ENCODE measurements at regions not wholly inside any gene's neighbourhood (a gene's known extent, or its start where the extent isn't known, plus 50 kb on each side); places are given as distances from the start of the nearest gene placed in this dataset.

- Mint-ChIP-seq H3K4me1 (ENCODE audit: unreplicated experiment) (no peaks in the 10 kb centered on the region), H3K36me3 (peaks cover 26% of the 10 kb centered on the region), H3K9me3 (peaks cover 6% of the 10 kb centered on the region), H3K27me3 (no peaks in the 10 kb centered on the region), H3K27ac (no peak overlapping the region), H3K4me3 (no peak overlapping the region)
- no peak for DNase-seq (ENCODE audit: extremely low spot score, unreplicated experiment)
- TF ChIP-seq, protein P1, sequence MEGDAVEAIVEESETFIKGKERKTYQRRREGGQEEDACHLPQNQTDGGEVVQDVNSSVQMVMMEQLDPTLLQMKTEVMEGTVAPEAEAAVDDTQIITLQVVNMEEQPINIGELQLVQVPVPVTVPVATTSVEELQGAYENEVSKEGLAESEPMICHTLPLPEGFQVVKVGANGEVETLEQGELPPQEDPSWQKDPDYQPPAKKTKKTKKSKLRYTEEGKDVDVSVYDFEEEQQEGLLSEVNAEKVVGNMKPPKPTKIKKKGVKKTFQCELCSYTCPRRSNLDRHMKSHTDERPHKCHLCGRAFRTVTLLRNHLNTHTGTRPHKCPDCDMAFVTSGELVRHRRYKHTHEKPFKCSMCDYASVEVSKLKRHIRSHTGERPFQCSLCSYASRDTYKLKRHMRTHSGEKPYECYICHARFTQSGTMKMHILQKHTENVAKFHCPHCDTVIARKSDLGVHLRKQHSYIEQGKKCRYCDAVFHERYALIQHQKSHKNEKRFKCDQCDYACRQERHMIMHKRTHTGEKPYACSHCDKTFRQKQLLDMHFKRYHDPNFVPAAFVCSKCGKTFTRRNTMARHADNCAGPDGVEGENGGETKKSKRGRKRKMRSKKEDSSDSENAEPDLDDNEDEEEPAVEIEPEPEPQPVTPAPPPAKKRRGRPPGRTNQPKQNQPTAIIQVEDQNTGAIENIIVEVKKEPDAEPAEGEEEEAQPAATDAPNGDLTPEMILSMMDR (conservative IDR thresholded peaks at IDR 0.05): no peak
Measured at GRCh38 chr14:89586258-89587135, 169.5 kb upstream of the FOXN3 start.

DNA sequence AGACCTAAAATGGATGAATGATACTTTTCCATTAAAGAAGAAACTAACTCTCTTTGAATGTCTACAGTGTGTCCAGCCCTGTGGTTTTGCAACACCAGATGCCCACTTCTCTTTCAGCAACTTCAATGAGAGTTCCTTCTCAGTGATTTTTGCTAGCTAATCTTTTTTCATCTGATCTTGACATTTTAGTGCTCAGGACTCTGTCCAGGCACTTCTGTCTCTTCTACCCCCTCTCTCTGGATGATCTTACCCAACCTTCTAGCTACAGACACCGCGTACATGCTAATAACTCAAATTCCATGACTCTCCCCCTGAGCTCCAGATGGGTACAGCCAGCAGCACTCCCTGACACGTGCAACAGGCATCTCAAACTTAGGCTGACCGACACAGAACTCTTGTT lies 161.1 kb upstream of the FOXN3 start:
- Mint-ChIP-seq H3K4me1 (ENCODE audit: unreplicated experiment) (peaks cover 36% of the 10 kb centered on the region), H3K27me3 (no peaks in the 10 kb centered on the region), H3K4me3 (no peak overlapping the region), H3K36me3 (peaks cover 14% of the 10 kb centered on the region), H3K9me3 (no peaks in the 10 kb centered on the region), H3K27ac (no peak overlapping the region)
- no peak for DNase-seq (ENCODE audit: extremely low spot score, unreplicated experiment)
- TF ChIP-seq, protein P1 (conservative IDR thresholded peaks at IDR 0.05): no peak

DNA sequence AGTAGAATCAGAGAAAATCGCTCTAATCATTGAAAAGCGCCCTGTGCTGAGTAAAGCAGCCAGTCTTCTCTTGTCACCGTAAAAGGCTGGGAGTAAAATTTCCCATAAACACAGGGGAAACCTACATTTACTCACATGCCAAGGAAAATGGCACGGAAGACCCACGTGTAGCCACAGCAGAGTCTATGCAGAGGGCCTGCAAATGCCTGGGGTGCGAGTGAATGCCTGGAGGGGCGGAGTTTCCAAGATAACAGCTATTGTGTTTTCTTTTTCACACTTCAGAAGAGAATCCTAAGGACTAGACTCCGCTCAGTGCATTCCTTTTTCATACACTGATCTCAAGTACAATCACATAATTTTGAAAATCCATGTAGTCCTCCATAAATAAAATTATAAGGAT lies 159.9 kb upstream of the FOXN3 start:
- TF ChIP-seq, protein P1 (conservative IDR thresholded peaks at IDR 0.05): no peak
- DNase-seq (ENCODE audit: extremely low spot score, unreplicated experiment): no peak
- H3K9me3 Mint-ChIP-seq: no peaks in the 10 kb centered on the region
- H3K4me1 Mint-ChIP-seq (ENCODE audit: unreplicated experiment): peaks cover 39% of the 10 kb centered on the region
- peak overlapping the region; percentile 46 for H3K27ac Mint-ChIP-seq
- H3K27me3 Mint-ChIP-seq: no peaks in the 10 kb centered on the region
- peak overlapping the region; percentile 37 for H3K4me3 Mint-ChIP-seq
- peaks cover 7% of the 10 kb centered on the region for H3K36me3 Mint-ChIP-seq

DNA sequence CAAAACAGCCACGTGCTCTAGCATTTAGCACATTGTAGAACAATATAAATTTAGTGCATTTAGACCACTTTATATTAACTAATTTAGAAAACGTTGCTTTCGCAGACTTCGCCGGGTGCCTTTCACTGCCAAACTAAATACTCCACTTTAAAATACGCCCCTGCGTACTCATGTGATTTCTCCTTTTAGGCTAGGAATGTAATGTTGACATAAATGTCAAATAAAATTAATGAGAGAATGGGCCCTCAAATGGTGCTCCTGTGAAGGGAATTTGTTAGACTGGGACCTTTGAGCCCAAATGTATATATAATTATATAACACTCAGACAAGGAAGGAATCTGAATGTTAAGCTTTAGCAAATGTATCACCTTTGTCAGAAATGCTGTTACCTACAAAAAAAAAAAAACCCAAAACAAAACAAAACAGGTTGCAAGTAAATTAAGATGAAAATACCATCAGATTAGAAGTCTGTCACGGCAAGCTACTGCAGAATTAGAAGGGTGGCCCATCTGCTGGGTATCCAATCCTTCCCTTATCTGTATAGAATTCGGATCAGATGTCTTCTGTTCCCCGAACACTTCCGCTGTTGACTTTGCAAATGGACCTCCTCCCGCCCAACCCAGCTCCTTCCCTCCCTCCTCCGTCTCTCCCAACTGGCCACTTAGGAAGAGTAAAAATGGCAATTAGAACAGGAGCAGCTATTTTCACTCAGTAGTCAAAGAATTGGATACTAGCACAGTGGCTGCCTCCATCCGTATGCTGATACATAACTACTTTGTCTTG lies 159.3 kb upstream of the FOXN3 start:
- Mint-ChIP-seq H3K27me3 (no peaks in the 10 kb centered on the region), H3K27ac (peak overlapping the region; percentile 46), H3K9me3 (no peaks in the 10 kb centered on the region), H3K4me3 (peak overlapping the region; percentile 37), H3K4me1 (ENCODE audit: unreplicated experiment) (peaks cover 39% of the 10 kb centered on the region), H3K36me3 (peaks cover under 1% of the 10 kb centered on the region)
- TF ChIP-seq, protein P1 (conservative IDR thresholded peaks at IDR 0.05): no peak
- DNase-seq (ENCODE audit: extremely low spot score, unreplicated experiment): no peak

DNA sequence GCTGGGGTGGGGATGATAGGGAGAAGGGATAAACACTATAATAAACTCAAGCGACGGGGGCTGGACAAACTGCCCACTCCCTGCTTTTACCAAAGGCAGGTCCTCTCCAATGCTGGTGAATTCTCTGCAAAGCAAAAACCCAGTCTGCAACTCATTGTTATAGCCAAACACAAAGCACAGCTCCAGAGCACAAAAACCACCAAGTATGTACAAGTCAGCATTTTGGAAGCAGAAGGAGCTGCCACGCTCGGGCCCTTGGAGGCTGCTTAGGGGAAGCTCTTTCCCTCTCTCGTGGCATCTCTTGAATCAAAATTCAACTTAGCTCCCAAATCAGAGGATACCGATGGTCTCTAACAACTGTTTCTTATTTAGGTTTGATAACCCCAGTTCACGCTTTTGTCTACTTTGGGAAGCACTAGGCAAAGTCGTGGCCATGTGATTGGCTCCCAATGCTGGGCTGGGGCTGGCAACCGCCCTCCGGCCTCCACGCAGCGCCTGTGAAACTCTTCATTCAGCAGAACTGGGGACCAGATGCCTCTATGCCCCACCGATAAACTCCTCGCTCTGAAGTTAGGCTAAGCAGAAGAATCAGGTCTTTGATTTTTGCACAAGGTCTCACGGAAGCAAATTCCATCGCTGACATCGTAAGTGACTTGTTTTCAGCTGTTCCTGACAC lies 158.5 kb upstream of the FOXN3 start:
- Mint-ChIP-seq H3K27ac (no peak overlapping the region), H3K4me1 (ENCODE audit: unreplicated experiment) (peaks cover 39% of the 10 kb centered on the region), H3K27me3 (no peaks in the 10 kb centered on the region), H3K36me3 (no peaks in the 10 kb centered on the region), H3K9me3 (no peaks in the 10 kb centered on the region), H3K4me3 (no peak overlapping the region)
- DNase-seq (ENCODE audit: extremely low spot score, unreplicated experiment): no peak
- TF ChIP-seq, protein P1 (conservative IDR thresholded peaks at IDR 0.05): no peak
